ENCODE measurements at regions not wholly inside any gene's neighbourhood (a gene's known extent, or its start where the extent isn't known, plus 50 kb on each side); places are given as distances from the start of the nearest gene placed in this dataset.
"Not testable (repeated sequence)": the region's sequence is repeated elsewhere in the genome, so short reads cannot be mapped to it uniquely, and the experiment has no call there.

GRCh38 chr20:6698056-6698455, 69.4 kb upstream of the BMP2 start:
- Histone ChIP-seq H3K9me3 (ENCODE audit: insufficient read depth, low read length) (no peaks in the 10 kb centered on the region), H4K20me1 (ENCODE audit: low read depth, low read length) (no peaks in the 10 kb centered on the region), H3K9me2 (replicated peaks; ENCODE audit: insufficient read depth, low read length) (no peaks in the 10 kb centered on the region), H2AFZ (ENCODE audit: low read depth, low read length, severe bottlenecking) (no peak overlapping the region), H3F3A (ENCODE audit: insufficient read depth) (no peaks in the 10 kb centered on the region), H3K4me2 (ENCODE audit: low read depth, low read length, poor library complexity, severe bottlenecking) (no peak overlapping the region), H3K4me3 (ENCODE audit: insufficient read depth, low read length, poor library complexity, severe bottlenecking) (no peak overlapping the region), H3K27me3 (ENCODE audit: low read length) (no peaks in the 10 kb centered on the region), H3K36me3 (ENCODE audit: low read length) (no peaks in the 10 kb centered on the region), H3K79me2 (ENCODE audit: insufficient read depth, low read length) (no peaks in the 10 kb centered on the region), H3K9ac (ENCODE audit: low read length) (no peak overlapping the region), H3K27ac (ENCODE audit: low read depth, low read length) (no peak overlapping the region)
- TF ChIP-seq CTCF (IDR thresholded peaks at IDR 0.05; ENCODE audit: insufficient read depth, low read length, poor library complexity, severe bottlenecking) (no peak), EZH2phosphoT487 (conservative IDR thresholded peaks at IDR 0.05; ENCODE audit: low read length) (no peak)

- no peak overlapping the region for H3K27ac ChIP-seq (ENCODE audit: low read depth, low read length)
- no peaks in the 10 kb centered on the region for H3K9me2 ChIP-seq (replicated peaks; ENCODE audit: insufficient read depth, low read length)
- no peak overlapping the region for H3K4me2 ChIP-seq (ENCODE audit: low read depth, low read length, poor library complexity, severe bottlenecking)
- no peaks in the 10 kb centered on the region for H4K20me1 ChIP-seq (ENCODE audit: low read depth, low read length)
- no peaks in the 10 kb centered on the region for H3K79me2 ChIP-seq (ENCODE audit: insufficient read depth, low read length)
- no peak for TF ChIP-seq EZH2phosphoT487 (conservative IDR thresholded peaks at IDR 0.05; ENCODE audit: low read length)
- TF ChIP-seq CTCF (IDR thresholded peaks at IDR 0.05; ENCODE audit: insufficient read depth, low read length, poor library complexity, severe bottlenecking) = no peak
- no peak overlapping the region for H3K4me3 ChIP-seq (ENCODE audit: insufficient read depth, low read length, poor library complexity, severe bottlenecking)
- H3K27me3 ChIP-seq (ENCODE audit: low read length) = no peaks in the 10 kb centered on the region
- no peak overlapping the region for H2AFZ ChIP-seq (ENCODE audit: low read depth, low read length, severe bottlenecking)
- no peaks in the 10 kb centered on the region for H3K9me3 ChIP-seq (ENCODE audit: insufficient read depth, low read length)
- no peak overlapping the region for H3K9ac ChIP-seq (ENCODE audit: low read length)
- H3K36me3 ChIP-seq (ENCODE audit: low read length) = no peaks in the 10 kb centered on the region
- no peaks in the 10 kb centered on the region for H3F3A ChIP-seq (ENCODE audit: insufficient read depth)
Observed at GRCh38 chr20:6697228-6697972, 70.1 kb upstream of the BMP2 start.

- no peak for TF ChIP-seq EZH2phosphoT487 (conservative IDR thresholded peaks at IDR 0.05; ENCODE audit: low read length)
- TF ChIP-seq CTCF (IDR thresholded peaks at IDR 0.05; ENCODE audit: insufficient read depth, low read length, poor library complexity, severe bottlenecking) = no peak
- Histone ChIP-seq H3F3A (ENCODE audit: insufficient read depth) (no peaks in the 10 kb centered on the region), H2AFZ (ENCODE audit: low read depth, low read length, severe bottlenecking) (no peak overlapping the region), H3K36me3 (ENCODE audit: low read length) (no peaks in the 10 kb centered on the region), H4K20me1 (ENCODE audit: low read depth, low read length) (no peaks in the 10 kb centered on the region), H3K9ac (ENCODE audit: low read length) (no peak overlapping the region), H3K9me3 (ENCODE audit: insufficient read depth, low read length) (no peaks in the 10 kb centered on the region), H3K4me2 (ENCODE audit: low read depth, low read length, poor library complexity, severe bottlenecking) (no peak overlapping the region), H3K79me2 (ENCODE audit: insufficient read depth, low read length) (no peaks in the 10 kb centered on the region), H3K4me3 (ENCODE audit: insufficient read depth, low read length, poor library complexity, severe bottlenecking) (no peak overlapping the region), H3K27me3 (ENCODE audit: low read length) (no peaks in the 10 kb centered on the region), H3K9me2 (replicated peaks; ENCODE audit: insufficient read depth, low read length) (no peaks in the 10 kb centered on the region), H3K27ac (ENCODE audit: low read depth, low read length) (no peak overlapping the region)
Observed at GRCh38 chr20:6696001-6696400, 71.5 kb upstream of the BMP2 start.

- H2AFZ ChIP-seq (ENCODE audit: low read depth, low read length, severe bottlenecking); H3F3A ChIP-seq (ENCODE audit: insufficient read depth); H3K27ac ChIP-seq (ENCODE audit: low read depth, low read length); H4K20me1 ChIP-seq (ENCODE audit: low read depth, low read length); H3K4me2 ChIP-seq (ENCODE audit: low read depth, low read length, poor library complexity, severe bottlenecking); H3K9me3 ChIP-seq (ENCODE audit: insufficient read depth, low read length); H3K36me3 ChIP-seq (ENCODE audit: low read length); H3K27me3 ChIP-seq (ENCODE audit: low read length); H3K9ac ChIP-seq (ENCODE audit: low read length); H3K4me3 ChIP-seq (ENCODE audit: insufficient read depth, low read length, poor library complexity, severe bottlenecking); H3K9me2 ChIP-seq (replicated peaks; ENCODE audit: insufficient read depth, low read length); H3K79me2 ChIP-seq (ENCODE audit: insufficient read depth, low read length): not testable (repeated sequence)
Observed at GRCh38 chr20:6693808-6694198, 73.7 kb upstream of the BMP2 start.

Measured in SU-DHL-6 (cell line).